Liver (tissue), 8 donors: ENCODE measurements at regions not wholly inside any gene's neighbourhood (a gene's known extent, or its start where the extent isn't known, plus 50 kb on each side); places are given as distances from the start of the nearest gene placed in this dataset.

ENCODE experiments used
- DNase-seq: peaks from one replicate; pipeline ENCODE4 v3.0.0-alpha.2; 2017; ENCODE audit warnings: low spot score
- H3K27ac ChIP-seq, 2 donors: one replicate each; pipeline ENCODE4 v1.7.0; 2013; ENCODE audit warnings: inconsistent platforms in 2 of 2, low read length in 2 of 2, control low read depth in 1 of 2, low read depth in 1 of 2, mild to moderate bottlenecking in 1 of 2
- H3K27me3 ChIP-seq, 4 donors: one replicate each; pipeline versions ENCODE4 v1.6.1 to v1.7.0; 2013; ENCODE audit warnings: low read length in 3 of 4, inconsistent platforms in 1 of 4, mild to moderate bottlenecking in 1 of 4, moderate library complexity in 1 of 4; ENCODE audit not compliant: control insufficient read depth in 4 of 4, insufficient read depth in 4 of 4
- H3K36me3 ChIP-seq, 4 donors: one replicate each; pipeline versions ENCODE4 v1.6.1 to v1.7.0; 2013; ENCODE audit warnings: low read length in 3 of 4, mild to moderate bottlenecking in 3 of 4, low read depth in 1 of 4, moderate library complexity in 1 of 4; ENCODE audit not compliant: control insufficient read depth in 4 of 4, insufficient read depth in 3 of 4
- H3K4me1 ChIP-seq, 4 donors: one replicate each; pipeline versions ENCODE4 v1.6.1 to v1.7.0; 2013; ENCODE audit warnings: low read length in 3 of 4, mild to moderate bottlenecking in 3 of 4, moderate library complexity in 1 of 4; ENCODE audit not compliant: control insufficient read depth in 4 of 4, insufficient read depth in 4 of 4
- H3K4me3 ChIP-seq, 3 donors: one replicate each; pipeline versions ENCODE4 v1.6.1 to v1.7.0; 2013; ENCODE audit warnings: low read length in 3 of 3, control low read depth in 1 of 3, low read depth in 1 of 3, mild to moderate bottlenecking in 1 of 3
- H3K9ac ChIP-seq, 2 donors: one replicate each; pipeline ENCODE4 v1.7.0; 2013; ENCODE audit warnings: low read length in 2 of 2, mild to moderate bottlenecking in 2 of 2, moderate library complexity in 2 of 2, control low read depth in 1 of 2, low read depth in 1 of 2
- H3K9me3 ChIP-seq, 4 donors: one replicate each; pipeline versions ENCODE4 v1.6.1 to v1.7.0; 2013; ENCODE audit warnings: low read length in 3 of 4; ENCODE audit not compliant: control insufficient read depth in 4 of 4
- ATF3 ChIP-seq: IDR thresholded peaks from 2 replicates; pipeline ENCODE4 v1.6.1; 2016; ENCODE audit warnings: antibody characterized with exemption
- EGR1 ChIP-seq, 2 donors: IDR thresholded peaks; 2 replicates each; pipeline ENCODE4 v1.6.1; 2016 to 2018; ENCODE audit warnings: antibody characterized with exemption in 2 of 2, low read depth in 2 of 2
- FOXA1 ChIP-seq: IDR thresholded peaks from 2 replicates; pipeline ENCODE4 v1.6.1; 2016; ENCODE audit warnings: antibody characterized with exemption
- FOXA2 ChIP-seq: IDR thresholded peaks from 2 replicates; pipeline ENCODE4 v1.6.1; 2016; ENCODE audit warnings: antibody characterized with exemption
- GABPA ChIP-seq, 2 donors: IDR thresholded peaks in 1 of 2; conservative IDR thresholded peaks in 1 of 2; 2 replicates each; pipeline ENCODE4 v1.6.1; 2016; ENCODE audit warnings: antibody characterized with exemption in 2 of 2, mild to moderate bottlenecking in 1 of 2, moderate library complexity in 1 of 2
- HNF4A ChIP-seq, 2 donors: conservative IDR thresholded peaks; 2 replicates each; pipeline ENCODE4 v1.6.1; 2016; ENCODE audit warnings: antibody characterized with exemption in 2 of 2, mild to moderate bottlenecking in 2 of 2
- HNF4G ChIP-seq: IDR thresholded peaks from 2 replicates; pipeline ENCODE4 v1.6.1; 2016; ENCODE audit warnings: antibody characterized with exemption
- JUND ChIP-seq, 2 donors: IDR thresholded peaks; 2 replicates each; pipeline ENCODE4 v1.6.1; 2016; ENCODE audit warnings: antibody characterized with exemption in 2 of 2
- MAX ChIP-seq: IDR thresholded peaks from 2 replicates; pipeline ENCODE4 v1.6.1; 2016; ENCODE audit warnings: antibody characterized with exemption
- NR2F2 ChIP-seq: IDR thresholded peaks from 2 replicates; pipeline ENCODE4 v1.6.1; 2016; ENCODE audit warnings: antibody characterized with exemption
- RAD21 ChIP-seq, 2 donors: IDR thresholded peaks; 2 replicates each; pipeline ENCODE4 v1.6.1; 2016; ENCODE audit warnings: antibody characterized with exemption in 2 of 2, mild to moderate bottlenecking in 2 of 2
- REST ChIP-seq: IDR thresholded peaks from 2 replicates; pipeline ENCODE4 v1.6.1; 2016; ENCODE audit warnings: antibody characterized with exemption, mild to moderate bottlenecking
- RXRA ChIP-seq, 2 donors: IDR thresholded peaks; 2 replicates each; pipeline ENCODE4 v1.6.1; 2017 to 2018; ENCODE audit warnings: antibody characterized with exemption in 2 of 2, mild to moderate bottlenecking in 1 of 2
- SP1 ChIP-seq: IDR thresholded peaks from 2 replicates; pipeline ENCODE4 v1.6.1; 2018; ENCODE audit warnings: antibody characterized with exemption, mild to moderate bottlenecking
- TAF1 ChIP-seq: conservative IDR thresholded peaks from 2 replicates; pipeline ENCODE4 v1.6.1; 2016; ENCODE audit warnings: antibody characterized with exemption, mild to moderate bottlenecking
- YY1 ChIP-seq: IDR thresholded peaks from 2 replicates; pipeline ENCODE4 v1.6.1; 2016; ENCODE audit warnings: antibody characterized with exemption, mild to moderate bottlenecking
- ZBTB33 ChIP-seq: IDR thresholded peaks from 2 replicates; pipeline ENCODE4 v1.6.1; 2016; ENCODE audit warnings: antibody characterized with exemption
- WGBS: extraction: QIAGEN DNeasy Blood & Tissue Kit; methylation state at CpG from one replicate; pipeline ENCODE4 v1.1.7; 2013; 5-methylcytosine and 5-hydroxymethylcytosine counted together
- TF ChIP-seq, protein P1 (sequence below): fragments of 150-350 bp; IDR thresholded peaks from 2 replicates; pipeline ENCODE4 v1.5.1; 2017; ENCODE audit warnings: improper control_type of control experiment, low read depth, low read length; ENCODE audit not compliant: missing input control
- donor health status: healthy.
- donor health status: healthy.
- donor health status: healthy.
- donor health status: healthy.
- donor health status: healthy.

DNA sequence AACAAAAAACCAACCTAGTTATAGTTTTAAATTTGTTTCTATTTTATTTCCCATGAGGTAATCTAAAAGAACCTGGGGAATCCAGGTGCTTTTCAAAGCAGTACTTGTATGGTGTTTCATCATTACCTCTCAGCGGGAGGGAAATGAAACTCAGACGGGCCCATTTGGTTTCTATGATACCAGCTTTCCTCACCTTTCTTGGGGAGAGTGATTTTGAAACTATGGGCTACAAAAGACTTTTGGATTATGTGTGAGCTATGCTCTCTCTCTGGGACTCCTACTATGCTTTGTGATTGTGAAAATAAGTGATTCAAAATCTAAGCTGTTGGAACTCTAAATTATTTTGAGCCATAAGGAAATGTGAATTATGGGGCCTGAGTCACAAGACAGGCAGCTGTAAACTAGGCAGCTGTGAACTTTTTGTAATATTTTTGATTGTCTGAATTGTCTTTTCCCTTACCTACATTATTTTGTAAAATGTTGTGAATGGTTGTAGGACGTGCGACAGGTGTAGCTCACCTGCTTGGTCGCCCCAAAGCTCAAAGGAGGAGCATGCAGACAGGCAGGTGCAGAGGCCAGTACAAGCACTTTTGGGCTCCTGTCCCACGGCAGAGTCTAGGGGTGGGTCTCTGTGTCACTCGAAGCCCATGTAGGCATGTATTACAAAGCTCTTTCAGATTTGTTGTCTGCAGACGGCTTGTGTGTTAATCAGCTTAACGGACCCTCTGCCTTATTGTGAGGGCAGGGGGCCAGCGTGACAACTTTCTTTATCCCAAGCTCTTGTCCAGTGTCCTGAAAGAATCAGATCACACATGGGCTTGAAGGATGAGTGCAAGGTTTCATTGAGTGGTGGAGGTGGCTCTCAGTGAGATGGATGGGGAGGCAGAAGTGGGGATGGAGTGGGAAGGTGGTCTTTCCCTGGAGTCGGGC, 64.8 kb upstream of the BACH1 start:
- no peaks in the 10 kb centered on the region for H3K36me3 ChIP-seq
- H3K4me3 ChIP-seq = no peak overlapping the region
- DNase-seq = no peak
- H3K9me3 ChIP-seq = no peaks in the 10 kb centered on the region
- peaks cover 0 to 15% (median 9%) of the 10 kb centered on the region in 4 donors for H3K4me1 ChIP-seq
- H3K9ac ChIP-seq = no peak overlapping the region
- no peaks in the 10 kb centered on the region for H3K27me3 ChIP-seq
- TF ChIP-seq MAX (no peak), ZBTB33 (no peak), ATF3 (no peak), NR2F2 (no peak), EGR1 (IDR thresholded peaks at IDR 0.05; ENCODE audit: low read depth in 2 of 2) (no peak), HNF4A (conservative IDR thresholded peaks at IDR 0.05) (no peak), FOXA2 (no peak), RAD21 (IDR thresholded peaks at IDR 0.05) (no peak), RXRA (IDR thresholded peaks at IDR 0.05) (no peak), JUND (IDR thresholded peaks at IDR 0.05) (no peak), SP1 (no peak)
- TF ChIP-seq, protein P1, sequence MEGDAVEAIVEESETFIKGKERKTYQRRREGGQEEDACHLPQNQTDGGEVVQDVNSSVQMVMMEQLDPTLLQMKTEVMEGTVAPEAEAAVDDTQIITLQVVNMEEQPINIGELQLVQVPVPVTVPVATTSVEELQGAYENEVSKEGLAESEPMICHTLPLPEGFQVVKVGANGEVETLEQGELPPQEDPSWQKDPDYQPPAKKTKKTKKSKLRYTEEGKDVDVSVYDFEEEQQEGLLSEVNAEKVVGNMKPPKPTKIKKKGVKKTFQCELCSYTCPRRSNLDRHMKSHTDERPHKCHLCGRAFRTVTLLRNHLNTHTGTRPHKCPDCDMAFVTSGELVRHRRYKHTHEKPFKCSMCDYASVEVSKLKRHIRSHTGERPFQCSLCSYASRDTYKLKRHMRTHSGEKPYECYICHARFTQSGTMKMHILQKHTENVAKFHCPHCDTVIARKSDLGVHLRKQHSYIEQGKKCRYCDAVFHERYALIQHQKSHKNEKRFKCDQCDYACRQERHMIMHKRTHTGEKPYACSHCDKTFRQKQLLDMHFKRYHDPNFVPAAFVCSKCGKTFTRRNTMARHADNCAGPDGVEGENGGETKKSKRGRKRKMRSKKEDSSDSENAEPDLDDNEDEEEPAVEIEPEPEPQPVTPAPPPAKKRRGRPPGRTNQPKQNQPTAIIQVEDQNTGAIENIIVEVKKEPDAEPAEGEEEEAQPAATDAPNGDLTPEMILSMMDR = no peak
- no peak overlapping the region for H3K27ac ChIP-seq
- 92% methylated on average over 11 of the region's 11 CpGs for WGBS

DNA sequence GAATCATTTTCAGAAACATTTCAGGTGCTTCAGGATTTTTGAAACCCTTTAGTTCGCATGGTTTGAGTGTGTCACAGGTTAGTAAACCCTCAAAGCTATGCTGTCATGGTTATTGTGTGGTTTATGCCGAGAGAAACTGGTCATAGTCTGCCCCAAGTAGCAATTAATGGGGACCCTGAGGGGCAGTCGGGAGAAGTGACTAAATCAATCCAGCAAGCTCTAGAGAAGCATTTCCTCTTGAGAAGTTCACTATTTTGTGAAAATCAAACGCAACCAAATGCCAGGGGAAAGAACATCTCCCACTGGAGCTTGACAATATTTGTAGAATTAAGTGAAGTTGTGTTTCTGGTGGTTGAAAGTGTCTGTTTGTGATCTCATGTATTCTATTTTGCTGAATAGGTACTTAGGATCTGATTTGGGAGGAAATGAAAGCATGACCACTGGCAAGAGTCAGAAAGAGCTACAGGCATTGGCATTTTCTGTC, 63.0 kb upstream of the BACH1 start:
- DNase-seq = no peak
- peaks cover 0 to 15% (median 9%) of the 10 kb centered on the region in 4 donors for H3K4me1 ChIP-seq
- WGBS = 85% methylated on average over 4 of the region's 4 CpGs
- no peaks in the 10 kb centered on the region for H3K9me3 ChIP-seq
- H3K27me3 ChIP-seq = no peaks in the 10 kb centered on the region
- TF ChIP-seq NR2F2 = no peak
- H3K36me3 ChIP-seq = no peaks in the 10 kb centered on the region
- H3K4me3 ChIP-seq = no peak overlapping the region
- no peak overlapping the region for H3K27ac ChIP-seq
- no peak overlapping the region for H3K9ac ChIP-seq

GRCh38 chr21:29236201-29236600, 62.5 kb upstream of the BACH1 start:
- Histone ChIP-seq H3K27me3 (no peaks in the 10 kb centered on the region), H3K27ac (no peak overlapping the region), H3K36me3 (no peaks in the 10 kb centered on the region), H3K9me3 (no peaks in the 10 kb centered on the region), H3K9ac (no peak overlapping the region), H3K4me3 (no peak overlapping the region), H3K4me1 (peaks cover 0 to 15% (median 9%) of the 10 kb centered on the region in 4 donors)
- WGBS = 86% methylated on average over 2 of the region's 2 CpGs
- DNase-seq = no peak
- TF ChIP-seq FOXA1 (no peak), JUND (IDR thresholded peaks at IDR 0.05) (no peak), GABPA (IDR thresholded peaks at IDR 0.05 in 1 of 2, conservative IDR thresholded peaks at IDR 0.05 in 1 of 2) (no peak), EGR1 (IDR thresholded peaks at IDR 0.05; ENCODE audit: low read depth in 2 of 2) (no peak), REST (no peak), HNF4G (no peak), FOXA2 (no peak), YY1 (no peak), RXRA (IDR thresholded peaks at IDR 0.05) (no peak), RAD21 (IDR thresholded peaks at IDR 0.05) (no peak), NR2F2 (no peak), TAF1 (no peak), HNF4A (conservative IDR thresholded peaks at IDR 0.05) (no peak)
